HepG2 (cell line): ENCODE measurements at regions not wholly inside any gene's neighbourhood (a gene's known extent, or its start where the extent isn't known, plus 50 kb on each side); places are given as distances from the start of the nearest gene placed in this dataset.
A peak's percentile ranks its signal among the peaks of the same experiment; 100 is the strongest.

Source experiments
- ATAC-seq: fragments of 200-7000 bp; cut with Tn5 transposase; 3 replicates; pipeline ENCODE4 v1.9.1; 2020; ENCODE audit warnings: mild to moderate bottlenecking, moderate library complexity
- BruUV-seq: library from RNA; stranded (reverse); fragments of 400-500 nt; replicated peaks from 2 replicates; lab custom pipeline; 2021; lab: Mats Ljungman, UMichigan
- CTCF ChIA-PET: fragments of 300-600 bp; formaldehyde crosslinking; extraction: SDS; loops from one replicate; lab custom pipeline; 2021; ENCODE audit warnings: low total read pairs, inconsistent platforms, low intra/inter-chr PET ratio; lab: Yijun Ruan, JAX
- POLR2A ChIA-PET: fragments of 350-600 bp; sonication (Branson Sonifier 250); formaldehyde crosslinking; loops from one replicate; lab custom pipeline; 2020; ENCODE audit warnings: antibody characterized with exemption, inconsistent platforms; lab: Yijun Ruan, JAX
- DNase-seq: peaks from one replicate; pipeline ENCODE4 v3.0.0-alpha.2; 2015; ENCODE audit warnings: low spot score
- FAIRE-seq: peaks from 3 replicates; lab custom pipeline; 2011; peaks lifted over from hg19 to GRCh38; lab: Jason Lieb, UNC
- H2AFZ ChIP-seq: one replicate; pipeline ENCODE4 v1.6.1; 2011; ENCODE audit warnings: low read length, inconsistent platforms
- H3K27ac ChIP-seq: fragments of 300-600 bp; 3 replicates; pipeline ENCODE4 v1.8.0; 2011; ENCODE audit warnings: mixed run types, mild to moderate bottlenecking, mixed read lengths, low read length, inconsistent platforms; ENCODE audit not compliant: insufficient read depth; ENCODE audit errors: extremely low read length
- H3K27me3 ChIP-seq, 2 experiments: fragments of 200-600 bp in 1 of 2; 2 replicates in 1 of 2; 3 replicates in 1 of 2; pipeline versions ENCODE4 v1.6.0 to v1.8.0; 2011; ENCODE audit warnings: low read length in 2 of 2, mild to moderate bottlenecking in 2 of 2, moderate library complexity in 2 of 2, inconsistent platforms in 1 of 2; ENCODE audit not compliant: insufficient read depth in 2 of 2, control insufficient read depth in 1 of 2
- H3K36me3 ChIP-seq, 2 experiments: fragments of 200-600 bp in 1 of 2; replicated peaks in 1 of 2; 2 replicates in 1 of 2; 3 replicates in 1 of 2; pipeline versions ENCODE4 v1.5.1 to v1.8.0; 2011; ENCODE audit warnings: low read length in 2 of 2, inconsistent platforms in 1 of 2; ENCODE audit not compliant: insufficient read depth in 2 of 2, control insufficient read depth in 1 of 2
- H3K4me1 ChIP-seq: 2 replicates; pipeline ENCODE4 v1.5.1; 2012; ENCODE audit warnings: low read length, inconsistent platforms; ENCODE audit not compliant: insufficient read depth
- H3K4me2 ChIP-seq: 2 replicates; pipeline ENCODE4 v1.6.0; 2011; ENCODE audit warnings: low read depth, low read length, inconsistent platforms
- H3K4me3 ChIP-seq, 3 experiments: fragments of 200-600 bp in 1 of 3; sonication (generic), shearing (Covaris generic) in 1 of 3; replicated peaks in 1 of 3; 2 replicates each; pipeline ENCODE4 v1.5.1; 2011 to 2016; ENCODE audit warnings: low read length in 3 of 3, inconsistent platforms in 2 of 3, low read depth in 2 of 3, mild to moderate bottlenecking in 2 of 3, control low read depth in 1 of 3, mixed read lengths in 1 of 3; ENCODE audit not compliant: insufficient read depth in 1 of 3
- H3K79me2 ChIP-seq: one replicate; pipeline ENCODE4 v1.6.1; 2011; ENCODE audit warnings: low read length, inconsistent platforms; ENCODE audit not compliant: insufficient read depth
- H3K9ac ChIP-seq: 2 replicates; pipeline ENCODE4 v1.6.0; 2011; ENCODE audit warnings: mild to moderate bottlenecking, low read depth, low read length, inconsistent platforms; ENCODE audit not compliant: insufficient read depth
- H3K9me3 ChIP-seq: 2 replicates; pipeline ENCODE4 v1.5.1; 2012; ENCODE audit warnings: mild to moderate bottlenecking, low read length
- H4K20me1 ChIP-seq: 2 replicates; pipeline ENCODE4 v1.6.0; 2011; ENCODE audit warnings: inconsistent platforms, mild to moderate bottlenecking, low read length, moderate library complexity; ENCODE audit not compliant: insufficient read depth
- CREB1 ChIP-seq, 2 experiments: fragments of 450-650 bp in 1 of 2; IDR thresholded peaks; 2 replicates each; pipeline ENCODE4 v1.6.1; 2016 to 2017; ENCODE audit warnings: control low read depth in 1 of 2, mild to moderate bottlenecking in 1 of 2, missing compliant biosample characterization in 1 of 2, missing genetic modification characterization in 1 of 2
- HNF4A ChIP-seq: sonication (generic); formaldehyde crosslinking; IDR thresholded peaks from 2 replicates; pipeline ENCODE4 v1.4.0; 2020; ENCODE audit warnings: missing genetic modification reagents
- MTA1 ChIP-seq: sonication (generic); formaldehyde crosslinking; IDR thresholded peaks from 2 replicates; pipeline ENCODE4 v1.4.0; 2020; ENCODE audit warnings: missing genetic modification reagents, mild to moderate bottlenecking, borderline replicate concordance
- TMF1 ChIP-seq: sonication (generic); formaldehyde crosslinking; IDR thresholded peaks from 2 replicates; pipeline ENCODE4 v1.8.1; 2022; ENCODE audit warnings: low read depth, missing genetic modification reagents
- ZNF235 ChIP-seq: sonication (generic); formaldehyde crosslinking; IDR thresholded peaks from 2 replicates; pipeline ENCODE4 v1.8.1; 2023; ENCODE audit warnings: mild to moderate bottlenecking, missing genetic modification reagents, borderline replicate concordance
- ZNF557 ChIP-seq: sonication (generic); formaldehyde crosslinking; IDR thresholded peaks from 2 replicates; pipeline ENCODE4 v1.4.0; 2020; ENCODE audit warnings: missing genetic modification reagents
- ZNF7 ChIP-seq: IDR thresholded peaks from 2 replicates; pipeline ENCODE4 v1.6.1; 2016; ENCODE audit warnings: missing biosample characterization, missing genetic modification reagents
- WGBS: methylation state at CpG from one replicate; pipeline ENCODE4 v1.1.6; 2017; ENCODE audit warnings: low lambda C conversion rate; 5-methylcytosine and 5-hydroxymethylcytosine counted together
- in situ Hi-C: cut with HindIII; loops from 2 replicates; pipeline ENCODE4 v1.10.0; 2017; ENCODE audit warnings: low pct_unique_long_range_greater_than_20kb; ENCODE audit not compliant: extremely low pct_ligation_motif_present
- intact Hi-C: fragments of 100-400 bp; cut with micrococcal nuclease; formaldehyde crosslinking; loops from one replicate; pipeline ENCODE4 v1.10.0; 2022; ENCODE audit not compliant: unreplicated experiment

DNA sequence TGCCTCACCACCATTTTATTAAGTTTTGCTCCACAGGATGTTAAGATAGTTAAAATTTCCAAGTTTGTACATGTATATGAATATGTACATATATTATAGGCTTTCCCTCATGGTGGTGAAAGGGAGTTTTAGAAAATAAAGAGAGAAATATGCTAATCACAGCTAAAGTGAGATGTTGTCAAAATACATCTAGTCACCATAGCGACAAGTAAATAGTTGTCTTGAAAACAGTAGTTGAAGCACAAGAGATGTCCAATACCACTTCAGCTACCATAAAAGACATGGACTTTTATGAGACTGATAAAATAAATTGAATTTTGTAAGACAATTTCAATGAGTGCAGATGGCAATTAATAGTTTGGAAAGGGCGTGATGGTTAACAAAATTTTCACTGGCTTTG is 1600.0 kb downstream of the BRINP3 start:
- ATAC-seq (no peak), FAIRE-seq (no peak)
- Histone ChIP-seq H4K20me1 (no peaks in the 10 kb centered on the region), H3K4me1 (no peaks in the 10 kb centered on the region), H3K9me3 (no peaks in the 10 kb centered on the region), H3K27ac (no peak overlapping the region)
- WGBS, result 24% methylated on average over 2 of the region's 2 CpGs
- TF ChIP-seq MTA1 (CRISPR knock-in tag) (no peak), TMF1 (CRISPR knock-in tag) (no peak), ZNF7 (CRISPR knock-in tag) (no peak), ZNF235 (CRISPR knock-in tag) (no peak), HNF4A (CRISPR knock-in tag) (no peak)
- TF ChIP-seq, all 625 proteins: peak for 0
- ChIA-PET CTCF (no interaction called here), POLR2A (no interaction called here)
- BruUV-seq, result no TSS peak
- no peak for DNase-seq
- in situ Hi-C loops, result no loop called here
- Histone ChIP-seq H3K4me3 (no peak overlapping the region), H3K27me3 (no peaks in the 10 kb centered on the region), H3K9ac (no peak overlapping the region), H3K36me3 (no peaks in the 10 kb centered on the region), H2AFZ (no peak overlapping the region), H3K79me2 (no peaks in the 10 kb centered on the region), H3K4me2 (no peak overlapping the region)
- intact Hi-C loops, result no loop called here

DNA sequence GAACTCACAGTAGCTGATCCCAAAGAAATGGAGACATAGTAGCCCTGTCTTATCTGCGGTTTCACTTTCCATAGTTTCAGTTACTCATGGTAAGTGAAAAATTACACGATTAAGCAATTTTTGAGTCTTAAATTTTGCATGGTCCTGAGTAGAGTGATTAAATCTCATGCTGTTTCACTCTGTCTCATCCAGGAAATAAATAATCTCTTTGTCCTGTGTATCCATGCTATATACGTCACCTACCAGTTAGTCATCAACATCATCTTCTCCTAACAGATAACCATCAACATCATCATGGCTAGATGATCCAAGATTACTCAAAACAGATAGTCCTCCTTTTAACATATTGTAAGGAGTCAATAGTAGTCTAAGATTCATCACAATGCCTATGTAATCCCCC is 1589.3 kb downstream of the BRINP3 start:
- ATAC-seq (no peak), DNase-seq (no peak), FAIRE-seq (no peak)
- Histone ChIP-seq H2AFZ (no peak overlapping the region), H3K27me3 (no peaks in the 10 kb centered on the region), H4K20me1 (no peaks in the 10 kb centered on the region), H3K36me3 (no peaks in the 10 kb centered on the region), H3K9ac (no peak overlapping the region), H3K4me1 (no peaks in the 10 kb centered on the region), H3K27ac (no peak overlapping the region), H3K9me3 (no peaks in the 10 kb centered on the region), H3K4me3 (no peak overlapping the region), H3K79me2 (no peaks in the 10 kb centered on the region), H3K4me2 (no peak overlapping the region)
- ChIA-PET POLR2A (no interaction called here), CTCF (no interaction called here)
- in situ Hi-C loops (no loop called here), intact Hi-C loops (no loop called here)
- BruUV-seq, result no TSS peak
- WGBS, result 33% methylated on average over 3 of the region's 3 CpGs
- TF ChIP-seq ZNF557 (CRISPR knock-in tag) (no peak), CREB1 (IDR thresholded peaks at IDR 0.05) (peak; percentile 53), CREB1 (CRISPR knock-in tag; IDR thresholded peaks at IDR 0.05) (no peak)
